ENCODE measurements at regions not wholly inside any gene's neighbourhood (a gene's known extent, or its start where the extent isn't known, plus 50 kb on each side); places are given as distances from the start of the nearest gene placed in this dataset.

GRCh38 chr22:48432781-48433518, 1394.7 kb downstream of the BRD1 start:
- ATAC-seq, result no peak
- no peak for TF ChIP-seq OSR1 (CRISPR knock-in tag; IDR thresholded peaks at IDR 0.05)

GRCh38 chr22:48431536-48432315, 1395.9 kb downstream of the BRD1 start:
- TF ChIP-seq ZFP30 (CRISPR knock-in tag; IDR thresholded peaks at IDR 0.05) (no peak), TSHZ2 (CRISPR knock-in tag; IDR thresholded peaks at IDR 0.05) (no peak), ZFP3 (CRISPR knock-in tag; IDR thresholded peaks at IDR 0.05) (no peak), PPARA (CRISPR knock-in tag; IDR thresholded peaks at IDR 0.05; ENCODE audit: borderline replicate concordance) (no peak), ZNF8 (CRISPR knock-in tag; IDR thresholded peaks at IDR 0.05) (no peak), GLIS3 (CRISPR knock-in tag; IDR thresholded peaks at IDR 0.05) (no peak), CSDC2 (CRISPR knock-in tag; IDR thresholded peaks at IDR 0.05) (no peak), POU6F1 (CRISPR knock-in tag; IDR thresholded peaks at IDR 0.05; ENCODE audit: borderline replicate concordance, low read depth) (no peak), ZNF70 (CRISPR knock-in tag; IDR thresholded peaks at IDR 0.05) (no peak), ZNF565 (CRISPR knock-in tag; conservative IDR thresholded peaks at IDR 0.05; ENCODE audit: low read depth) (no peak), ISL1 (CRISPR knock-in tag; IDR thresholded peaks at IDR 0.05) (no peak), ARNTL (CRISPR knock-in tag; IDR thresholded peaks at IDR 0.05; ENCODE audit: borderline replicate concordance, low read depth) (no peak), SNAI2 (CRISPR knock-in tag; IDR thresholded peaks at IDR 0.05) (no peak), BACH2 (CRISPR knock-in tag; IDR thresholded peaks at IDR 0.05; ENCODE audit: borderline replicate concordance) (no peak), CREB5 (CRISPR knock-in tag; IDR thresholded peaks at IDR 0.05; ENCODE audit: low read depth) (no peak), TCF4 (CRISPR knock-in tag; IDR thresholded peaks at IDR 0.05; ENCODE audit: borderline replicate concordance) (no peak), OSR1 (CRISPR knock-in tag; IDR thresholded peaks at IDR 0.05) (no peak), ESRRG (CRISPR knock-in tag; IDR thresholded peaks at IDR 0.05) (no peak), PATZ1 (CRISPR knock-in tag; IDR thresholded peaks at IDR 0.05; ENCODE audit: borderline replicate concordance) (no peak)
- no peak for ATAC-seq

- no peak for ATAC-seq
- TF ChIP-seq ESRRG (CRISPR knock-in tag; IDR thresholded peaks at IDR 0.05) (no peak), SNAI2 (CRISPR knock-in tag; IDR thresholded peaks at IDR 0.05) (no peak), POU6F1 (CRISPR knock-in tag; IDR thresholded peaks at IDR 0.05; ENCODE audit: borderline replicate concordance, low read depth) (no peak), ZNF70 (CRISPR knock-in tag; IDR thresholded peaks at IDR 0.05) (no peak), ARNTL (CRISPR knock-in tag; IDR thresholded peaks at IDR 0.05; ENCODE audit: borderline replicate concordance, low read depth) (no peak), ZC3H10 (CRISPR knock-in tag; IDR thresholded peaks at IDR 0.05) (no peak), ISL1 (CRISPR knock-in tag; IDR thresholded peaks at IDR 0.05) (no peak), BACH2 (CRISPR knock-in tag; IDR thresholded peaks at IDR 0.05; ENCODE audit: borderline replicate concordance) (no peak)
Observed at GRCh38 chr22:48431014-48431413, 1396.7 kb downstream of the BRD1 start.

Data from SK-N-SH treated with all-trans-retinoic acid at 6 μM for 48 hours (cell line).